ENCODE measurements at regions not wholly inside any gene's neighbourhood (a gene's known extent, or its start where the extent isn't known, plus 50 kb on each side); places are given as distances from the start of the nearest gene placed in this dataset.

- Histone ChIP-seq H3K9me3 (ENCODE audit: low read length) (no peaks in the 10 kb centered on the region), H4K20me1 (ENCODE audit: low read length) (no peaks in the 10 kb centered on the region), H3K9ac (ENCODE audit: low read length) (no peak overlapping the region), H3K27me3 (ENCODE audit: low read length) (no peaks in the 10 kb centered on the region), H3K79me2 (ENCODE audit: low read length) (no peaks in the 10 kb centered on the region), H3K36me3 (ENCODE audit: low read depth, low read length) (no peaks in the 10 kb centered on the region), H3K4me3 (ENCODE audit: low read length) (no peak overlapping the region), H3F3A (ENCODE audit: low read length, unreplicated experiment) (no peaks in the 10 kb centered on the region), H3K27ac (ENCODE audit: low read length) (no peak overlapping the region), H3K4me1 (ENCODE audit: insufficient read depth, low read length) (no peaks in the 10 kb centered on the region), H3K4me2 (ENCODE audit: low read length) (no peak overlapping the region), H2AFZ (ENCODE audit: low read length) (no peak overlapping the region), H3K9me2 (replicated peaks; ENCODE audit: low read length) (no peaks in the 10 kb centered on the region)
- ATAC-seq = no peak
- TF ChIP-seq EZH2phosphoT487 (IDR thresholded peaks at IDR 0.05; ENCODE audit: borderline replicate concordance, low read length) = no peak
- no peak for TF ChIP-seq CTCF (conservative IDR thresholded peaks at IDR 0.05; ENCODE audit: low read depth, low read length)
- no peak for TF ChIP-seq EZH2 (IDR thresholded peaks at IDR 0.05; ENCODE audit: low read length, unreplicated experiment)
- intact Hi-C loops (cut with micrococcal nuclease) = no loop called here
- BruUV-seq (replicated peaks) = no TSS peak
- no peak for DNase-seq
- POLR2A ChIA-PET (ENCODE audit: unreplicated experiment) = no interaction called here
- CTCF ChIA-PET = no interaction called here
These were observed 1356.2 kb downstream of the TBC1D22A start for GRCh38 chr22:48118654-48119053.

GRCh38 chr22:48116871-48117270 lies 1354.4 kb downstream of the TBC1D22A start:
- Histone ChIP-seq H3K27ac (ENCODE audit: low read length) (no peak overlapping the region), H3F3A (ENCODE audit: low read length, unreplicated experiment) (no peaks in the 10 kb centered on the region), H3K4me3 (ENCODE audit: low read length) (no peak overlapping the region), H3K27me3 (ENCODE audit: low read length) (no peaks in the 10 kb centered on the region), H2AFZ (ENCODE audit: low read length) (no peak overlapping the region), H3K9ac (ENCODE audit: low read length) (no peak overlapping the region), H3K9me2 (replicated peaks; ENCODE audit: low read length) (no peaks in the 10 kb centered on the region), H4K20me1 (ENCODE audit: low read length) (no peaks in the 10 kb centered on the region), H3K4me1 (ENCODE audit: insufficient read depth, low read length) (no peaks in the 10 kb centered on the region), H3K4me2 (ENCODE audit: low read length) (no peak overlapping the region), H3K9me3 (ENCODE audit: low read length) (no peaks in the 10 kb centered on the region), H3K79me2 (ENCODE audit: low read length) (no peaks in the 10 kb centered on the region), H3K36me3 (ENCODE audit: low read depth, low read length) (no peaks in the 10 kb centered on the region)
- DNase-seq (no peak), ATAC-seq (no peak)
- CTCF ChIA-PET = no interaction called here
- no TSS peak for BruUV-seq (replicated peaks)
- POLR2A ChIA-PET (ENCODE audit: unreplicated experiment) = no interaction called here
- intact Hi-C loops (cut with micrococcal nuclease) = no loop called here
- TF ChIP-seq CTCF (conservative IDR thresholded peaks at IDR 0.05; ENCODE audit: low read depth, low read length) (no peak), EZH2phosphoT487 (IDR thresholded peaks at IDR 0.05; ENCODE audit: borderline replicate concordance, low read length) (no peak), EZH2 (IDR thresholded peaks at IDR 0.05; ENCODE audit: low read length, unreplicated experiment) (no peak)

- no peak overlapping the region for H3K4me3 ChIP-seq (ENCODE audit: low read length)
- no peaks in the 10 kb centered on the region for H3K79me2 ChIP-seq (ENCODE audit: low read length)
- no peak overlapping the region for H3K9ac ChIP-seq (ENCODE audit: low read length)
- no peaks in the 10 kb centered on the region for H3K4me1 ChIP-seq (ENCODE audit: insufficient read depth, low read length)
- ATAC-seq = no peak
- no peak for DNase-seq
- ChIA-PET CTCF (no interaction called here), POLR2A (ENCODE audit: unreplicated experiment) (no interaction called here)
- H3F3A ChIP-seq (ENCODE audit: low read length, unreplicated experiment) = no peaks in the 10 kb centered on the region
- H3K9me3 ChIP-seq (ENCODE audit: low read length) = no peaks in the 10 kb centered on the region
- H2AFZ ChIP-seq (ENCODE audit: low read length) = no peak overlapping the region
- intact Hi-C loops (cut with micrococcal nuclease) = no loop called here
- no peaks in the 10 kb centered on the region for H4K20me1 ChIP-seq (ENCODE audit: low read length)
- H3K27me3 ChIP-seq (ENCODE audit: low read length) = no peaks in the 10 kb centered on the region
- BruUV-seq (replicated peaks) = no TSS peak
- no peak overlapping the region for H3K4me2 ChIP-seq (ENCODE audit: low read length)
- H3K36me3 ChIP-seq (ENCODE audit: low read depth, low read length) = no peaks in the 10 kb centered on the region
- H3K27ac ChIP-seq (ENCODE audit: low read length) = no peak overlapping the region
- no peaks in the 10 kb centered on the region for H3K9me2 ChIP-seq (replicated peaks; ENCODE audit: low read length)
- TF ChIP-seq EZH2phosphoT487 (IDR thresholded peaks at IDR 0.05; ENCODE audit: borderline replicate concordance, low read length) (no peak), CTCF (conservative IDR thresholded peaks at IDR 0.05; ENCODE audit: low read depth, low read length) (no peak), EZH2 (IDR thresholded peaks at IDR 0.05; ENCODE audit: low read length, unreplicated experiment) (no peak)
These were observed 1350.5 kb downstream of the TBC1D22A start for GRCh38 chr22:48112687-48113521.

All from PC-3 (cell line).